GM12872 (cell line): ENCODE measurements at regions not wholly inside any gene's neighbourhood (a gene's known extent, or its start where the extent isn't known, plus 50 kb on each side); places are given as distances from the start of the nearest gene placed in this dataset.
A peak's percentile ranks its signal among the peaks of the same experiment; 100 is the strongest.

Experiments used
- TF ChIP-seq, protein P1 (sequence below): IDR thresholded peaks from 3 replicates; pipeline ENCODE4 v1.5.1; 2011; ENCODE audit warnings: low read depth, mild to moderate bottlenecking, low read length, moderate library complexity; ENCODE audit not compliant: insufficient read depth

DNA sequence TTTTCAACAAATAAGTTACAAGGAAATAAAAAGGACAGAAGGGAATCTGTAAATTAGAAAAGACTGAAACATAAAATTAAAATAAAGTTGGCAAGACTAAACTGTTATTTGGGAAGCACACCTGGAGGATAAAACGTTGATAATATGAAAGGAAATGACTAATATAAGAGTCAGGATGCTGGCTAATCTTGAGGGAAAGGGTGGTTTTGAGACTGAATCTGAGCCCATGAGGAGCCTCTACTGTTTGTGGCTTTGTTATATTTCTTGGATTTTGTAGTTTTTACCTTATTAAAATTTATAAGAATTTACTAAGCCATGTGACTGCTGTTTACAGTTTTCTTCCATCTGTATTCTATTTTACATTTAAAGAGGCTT lies 718.0 kb upstream of the SPRY2 start:
- TF ChIP-seq, protein P1, sequence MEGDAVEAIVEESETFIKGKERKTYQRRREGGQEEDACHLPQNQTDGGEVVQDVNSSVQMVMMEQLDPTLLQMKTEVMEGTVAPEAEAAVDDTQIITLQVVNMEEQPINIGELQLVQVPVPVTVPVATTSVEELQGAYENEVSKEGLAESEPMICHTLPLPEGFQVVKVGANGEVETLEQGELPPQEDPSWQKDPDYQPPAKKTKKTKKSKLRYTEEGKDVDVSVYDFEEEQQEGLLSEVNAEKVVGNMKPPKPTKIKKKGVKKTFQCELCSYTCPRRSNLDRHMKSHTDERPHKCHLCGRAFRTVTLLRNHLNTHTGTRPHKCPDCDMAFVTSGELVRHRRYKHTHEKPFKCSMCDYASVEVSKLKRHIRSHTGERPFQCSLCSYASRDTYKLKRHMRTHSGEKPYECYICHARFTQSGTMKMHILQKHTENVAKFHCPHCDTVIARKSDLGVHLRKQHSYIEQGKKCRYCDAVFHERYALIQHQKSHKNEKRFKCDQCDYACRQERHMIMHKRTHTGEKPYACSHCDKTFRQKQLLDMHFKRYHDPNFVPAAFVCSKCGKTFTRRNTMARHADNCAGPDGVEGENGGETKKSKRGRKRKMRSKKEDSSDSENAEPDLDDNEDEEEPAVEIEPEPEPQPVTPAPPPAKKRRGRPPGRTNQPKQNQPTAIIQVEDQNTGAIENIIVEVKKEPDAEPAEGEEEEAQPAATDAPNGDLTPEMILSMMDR: no peak

DNA sequence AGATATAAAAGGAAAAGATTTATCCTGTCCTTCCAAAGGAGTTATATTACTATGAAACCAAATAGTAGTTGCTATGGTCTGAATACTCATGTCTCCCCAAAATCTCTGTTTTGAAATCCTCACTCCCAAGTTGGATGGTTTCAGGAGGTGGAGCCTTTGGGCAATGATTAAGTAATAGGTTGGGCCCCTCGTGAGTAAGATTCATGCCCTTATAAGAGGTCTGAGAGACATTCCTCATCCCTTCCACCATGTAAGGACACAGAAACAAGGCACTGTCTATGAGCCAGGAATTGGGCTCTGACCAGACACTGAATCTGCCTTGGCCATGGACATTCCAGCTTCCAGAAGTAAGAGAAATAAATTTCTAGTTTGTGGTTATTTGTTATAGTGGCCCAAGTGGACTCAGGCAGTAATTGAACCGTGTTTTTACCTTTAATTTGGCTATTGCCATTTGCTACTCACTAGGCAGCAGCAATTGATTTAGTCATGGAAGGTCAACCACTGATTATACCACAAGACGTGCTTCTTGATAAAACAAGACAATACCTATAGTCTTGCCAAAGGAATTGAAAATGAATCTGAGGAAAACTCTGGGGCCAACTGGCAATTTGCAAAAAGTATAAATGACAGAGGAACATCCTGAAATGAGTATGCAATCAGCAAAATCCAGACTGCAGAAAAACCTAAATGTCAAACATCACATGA lies 717.4 kb upstream of the SPRY2 start:
- TF ChIP-seq, protein P1: no peak

DNA sequence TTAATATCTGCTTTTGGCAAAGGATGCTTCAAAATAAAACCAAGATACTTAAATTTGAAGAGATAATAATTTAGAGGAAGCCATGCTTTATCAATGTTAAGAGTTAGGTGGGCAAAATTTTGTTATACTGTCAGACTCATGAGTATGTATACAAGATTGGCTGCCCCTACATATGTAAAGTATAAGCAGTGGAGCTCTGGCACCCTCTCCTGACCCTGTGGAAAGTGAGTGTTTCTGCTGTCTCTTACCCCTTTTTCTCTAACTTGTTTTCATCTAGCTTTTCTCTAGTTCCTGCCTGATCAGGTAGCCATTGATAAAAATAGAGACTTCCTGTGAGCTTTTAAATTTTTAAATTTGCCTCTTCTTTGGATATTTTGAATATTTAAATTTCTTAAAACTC lies 710.9 kb upstream of the SPRY2 start:
- TF ChIP-seq, protein P1: 0 out of 3 replicates have a peak, but pooled peaks have one; percentile 4

DNA sequence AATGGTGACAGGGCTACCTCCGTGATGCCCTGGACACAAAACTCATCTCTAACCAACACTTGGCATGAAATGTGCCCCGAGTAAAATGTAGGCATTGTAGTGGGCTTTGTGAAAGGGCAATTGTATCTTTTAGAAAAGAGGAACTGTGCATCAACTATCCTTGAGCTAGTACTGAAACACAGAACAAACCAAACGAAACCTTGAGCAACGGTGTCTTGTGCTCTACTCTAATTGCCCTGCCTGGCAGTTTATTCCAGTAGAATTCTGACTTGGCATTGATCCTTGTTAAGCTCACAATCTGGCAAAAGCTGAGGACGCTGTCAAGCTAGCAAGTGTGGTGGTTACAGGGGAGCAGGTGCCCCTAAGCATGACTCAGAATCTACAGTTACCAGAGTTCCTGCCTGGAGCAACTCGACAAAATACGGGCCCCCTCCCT lies 707.1 kb upstream of the SPRY2 start:
- TF ChIP-seq, protein P1: no peak

DNA sequence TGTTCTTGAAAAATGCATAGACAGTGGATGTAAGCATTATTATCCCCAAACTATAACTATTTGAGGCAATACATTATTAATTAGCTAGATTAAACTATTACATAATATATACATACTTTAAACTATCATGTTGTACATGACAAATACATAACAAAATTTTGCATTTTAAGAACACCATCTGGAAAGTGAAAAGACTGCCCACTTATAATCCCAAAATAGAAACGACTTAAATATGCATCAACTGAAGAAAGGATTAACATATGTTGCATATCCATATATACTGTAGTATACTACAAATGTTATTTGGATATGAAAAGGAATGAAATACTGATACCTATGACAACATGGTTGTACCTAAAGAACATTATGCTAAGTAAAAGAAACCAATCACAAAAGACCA lies 700.8 kb upstream of the SPRY2 start:
- TF ChIP-seq, protein P1: no peak

DNA sequence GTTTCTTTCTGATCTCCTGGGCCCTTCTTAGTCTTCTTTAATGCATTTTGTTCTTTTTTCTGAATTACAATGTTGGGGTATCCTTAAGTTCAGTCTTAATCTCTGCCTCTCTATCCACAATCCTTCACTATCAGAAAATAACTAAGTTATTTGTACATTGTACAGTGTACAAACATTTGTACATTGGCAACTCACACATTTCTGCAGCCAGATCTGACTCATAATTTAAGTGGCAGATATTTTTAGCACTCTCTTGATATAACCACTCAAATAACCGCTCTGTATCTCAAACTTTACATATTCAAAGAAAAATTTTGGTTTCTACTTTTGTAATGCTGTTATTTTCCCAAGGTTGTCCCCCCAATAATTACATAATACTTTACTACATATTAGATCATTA lies 691.1 kb upstream of the SPRY2 start:
- TF ChIP-seq, protein P1: no peak

DNA sequence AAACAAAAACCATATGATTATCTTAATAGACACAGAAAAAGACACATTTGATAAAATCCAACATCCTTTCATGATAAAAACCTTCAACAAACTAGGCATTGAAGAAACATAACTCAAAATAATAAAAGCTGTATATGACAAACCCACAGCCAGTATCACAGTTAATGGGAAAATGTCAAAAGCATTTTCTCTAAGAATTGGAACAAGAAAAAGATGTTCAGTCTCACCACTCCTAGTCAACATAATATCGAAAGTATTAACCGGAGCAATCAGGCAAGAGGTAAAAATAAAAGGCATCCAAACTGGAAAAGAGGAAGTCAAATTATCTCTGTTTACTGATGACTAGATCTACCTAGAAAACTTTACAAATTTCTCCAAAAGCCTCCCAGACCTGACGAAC lies 684.2 kb upstream of the SPRY2 start:
- TF ChIP-seq, protein P1: no peak
